H9 (cell line): ENCODE measurements at regions not wholly inside any gene's neighbourhood (a gene's known extent, or its start where the extent isn't known, plus 50 kb on each side); places are given as distances from the start of the nearest gene placed in this dataset.

ENCODE experiments used
- DNase-seq: peaks from one replicate; pipeline ENCODE4 v3.0.0-alpha.2; 2017
- H2AFZ ChIP-seq: one replicate; pipeline ENCODE4 v1.6.1; 2013; ENCODE audit warnings: mild to moderate bottlenecking, low read length, control low read depth, moderate library complexity
- H2AK5ac ChIP-seq: 2 replicates; pipeline ENCODE4 v1.6.1; 2013; ENCODE audit warnings: low read length, control low read depth, mixed read lengths; ENCODE audit not compliant: insufficient read length
- H2BK120ac ChIP-seq: one replicate; pipeline ENCODE4 v1.6.1; 2013; ENCODE audit warnings: low read depth, mild to moderate bottlenecking, low read length, control low read depth, inconsistent platforms; ENCODE audit not compliant: poor library complexity, severe bottlenecking
- H2BK12ac ChIP-seq: 2 replicates; pipeline ENCODE4 v1.6.1; 2013; ENCODE audit warnings: low read length, control low read depth, mixed read lengths, low read depth; ENCODE audit not compliant: insufficient read length
- H2BK15ac ChIP-seq: 2 replicates; pipeline ENCODE4 v1.6.1; 2013; ENCODE audit warnings: low read depth, low read length, control low read depth
- H2BK20ac ChIP-seq: one replicate; pipeline ENCODE4 v1.6.1; 2013; ENCODE audit warnings: low read depth, mild to moderate bottlenecking, low read length, control low read depth, inconsistent platforms; ENCODE audit not compliant: poor library complexity, severe bottlenecking
- H2BK5ac ChIP-seq: 2 replicates; pipeline ENCODE4 v1.6.1; 2013; ENCODE audit warnings: low read length, control low read depth, mixed read lengths; ENCODE audit not compliant: insufficient read length
- H3K14ac ChIP-seq: 2 replicates; pipeline ENCODE4 v1.6.1; 2013; ENCODE audit warnings: low read length, control low read depth; ENCODE audit not compliant: insufficient read depth
- H3K18ac ChIP-seq: 2 replicates; pipeline ENCODE4 v1.6.1; 2013; ENCODE audit warnings: low read depth, mild to moderate bottlenecking, mixed read lengths, low read length, control low read depth; ENCODE audit not compliant: insufficient read length
- H3K23ac ChIP-seq: 2 replicates; pipeline ENCODE4 v1.6.1; 2013; ENCODE audit warnings: low read length, control low read depth, mixed read lengths, low read depth; ENCODE audit not compliant: insufficient read length
- H3K23me2 ChIP-seq: 2 replicates; pipeline ENCODE4 v1.6.1; 2013; ENCODE audit warnings: low read depth, mild to moderate bottlenecking, mixed read lengths, low read length, control low read depth; ENCODE audit not compliant: insufficient read length, poor library complexity, severe bottlenecking
- H3K27ac ChIP-seq: 2 replicates; pipeline ENCODE4 v1.5.1; 2013; ENCODE audit warnings: low read length, control low read depth, mixed read lengths, low read depth; ENCODE audit not compliant: insufficient read length
- H3K27me3 ChIP-seq: 2 replicates; pipeline ENCODE4 v1.6.1; 2013; ENCODE audit warnings: low read length, control low read depth, inconsistent platforms; ENCODE audit not compliant: insufficient read depth
- H3K4ac ChIP-seq: 2 replicates; pipeline ENCODE4 v1.6.1; 2013; ENCODE audit warnings: low read depth, mild to moderate bottlenecking, control low read depth, inconsistent platforms, low read length, moderate library complexity
- H3K4me1 ChIP-seq: 2 replicates; pipeline ENCODE4 v1.6.1; 2013; ENCODE audit warnings: low read length, control low read depth, inconsistent platforms; ENCODE audit not compliant: insufficient read depth
- H3K4me2 ChIP-seq: 2 replicates; pipeline ENCODE4 v1.6.1; 2013; ENCODE audit warnings: low read length, control low read depth, mixed read lengths; ENCODE audit not compliant: insufficient read length, insufficient read depth
- H3K56ac ChIP-seq: 2 replicates; pipeline ENCODE4 v1.6.1; 2013; ENCODE audit warnings: low read depth, mild to moderate bottlenecking, mixed read lengths, low read length, control low read depth; ENCODE audit not compliant: insufficient read length
- H3K79me1 ChIP-seq: 2 replicates; pipeline ENCODE4 v1.6.1; 2013; ENCODE audit warnings: low read depth, mild to moderate bottlenecking, moderate library complexity, low read length, control low read depth, inconsistent platforms; ENCODE audit not compliant: insufficient read depth, poor library complexity, severe bottlenecking
- H3K79me2 ChIP-seq: 2 replicates; pipeline ENCODE4 v1.6.1; 2013; ENCODE audit warnings: low read length, control low read depth, inconsistent platforms; ENCODE audit not compliant: insufficient read depth
- H3K9ac ChIP-seq: 2 replicates; pipeline ENCODE4 v1.6.1; 2013; ENCODE audit warnings: low read length, control low read depth, mixed read lengths; ENCODE audit not compliant: insufficient read length; ENCODE audit errors: extremely low read depth
- H3K9me3 ChIP-seq: one replicate; pipeline ENCODE4 v1.6.1; 2013; ENCODE audit warnings: low read depth, low read length, inconsistent platforms; ENCODE audit not compliant: control insufficient read depth
- H3T11ph ChIP-seq: one replicate; pipeline ENCODE4 v1.6.1; 2013; ENCODE audit warnings: mild to moderate bottlenecking, low read length, control low read depth, inconsistent platforms
- H4K20me1 ChIP-seq: one replicate; pipeline ENCODE4 v1.6.1; 2013; ENCODE audit not compliant: control insufficient read depth, insufficient read length, insufficient read depth
- H4K5ac ChIP-seq: 2 replicates; pipeline ENCODE4 v1.6.1; 2013; ENCODE audit warnings: low read depth, mild to moderate bottlenecking, mixed read lengths, low read length, control low read depth; ENCODE audit not compliant: insufficient read length
- H4K8ac ChIP-seq: replicated peaks from 2 replicates; pipeline ENCODE4 v1.6.1; 2013; ENCODE audit warnings: low read length, control low read depth, mixed read lengths, low read depth; ENCODE audit not compliant: insufficient read length
- H4K91ac ChIP-seq: 2 replicates; pipeline ENCODE4 v1.6.1; 2013; ENCODE audit warnings: low read depth, mild to moderate bottlenecking, moderate library complexity, mixed read lengths, low read length, control low read depth; ENCODE audit not compliant: insufficient read length
- H3K27ac Mint-ChIP-seq, 3 experiments: 2 replicates in 2 of 3; 3 replicates in 1 of 3; pipeline ENCODE4 v1.8.0; 2020 to 2021; ENCODE audit warnings: mixed read lengths in 3 of 3, mild to moderate bottlenecking in 1 of 3, moderate library complexity in 1 of 3
- H3K27me3 Mint-ChIP-seq: 2 replicates; pipeline ENCODE4 v1.8.0; 2021; ENCODE audit warnings: low read depth, mild to moderate bottlenecking, moderate library complexity, mixed read lengths
- H3K36me3 Mint-ChIP-seq, 3 experiments: 2 replicates in 2 of 3; 3 replicates in 1 of 3; pipeline ENCODE4 v1.8.0; 2020 to 2021; ENCODE audit warnings: low read depth in 3 of 3, mixed read lengths in 3 of 3; ENCODE audit not compliant: insufficient read depth in 1 of 3
- H3K4me1 Mint-ChIP-seq, 2 experiments: 2 replicates each; pipeline ENCODE4 v1.8.0; 2020; ENCODE audit warnings: mixed read lengths in 2 of 2
- H3K4me3 Mint-ChIP-seq, 2 experiments: 2 replicates in 1 of 2; 3 replicates in 1 of 2; pipeline ENCODE4 v1.8.0; 2020 to 2021; ENCODE audit warnings: mild to moderate bottlenecking in 2 of 2, mixed read lengths in 2 of 2, moderate library complexity in 1 of 2
- H3K9me3 Mint-ChIP-seq, 2 experiments: 2 replicates in 1 of 2; 3 replicates in 1 of 2; pipeline ENCODE4 v1.8.0; 2020; ENCODE audit warnings: mild to moderate bottlenecking in 2 of 2, mixed read lengths in 2 of 2, moderate library complexity in 1 of 2
- CTCF ChIP-seq: fragments of 200-600 bp; sonication (generic); conservative IDR thresholded peaks from 3 replicates; pipeline ENCODE4 v1.8.0; 2021; ENCODE audit warnings: antibody characterized with exemption, mild to moderate bottlenecking
- WGBS: extraction: QIAGEN DNeasy Blood & Tissue Kit; methylation state at CpG from one replicate; pipeline ENCODE4 v1.1.7; 2013; ENCODE audit warnings: missing lambda C conversion rate, low lambda C conversion rate, mixed read lengths; ENCODE audit not compliant: insufficient read length; ENCODE audit errors: extremely low coverage; 5-methylcytosine and 5-hydroxymethylcytosine counted together

- no peak overlapping the region for H3K14ac ChIP-seq
- no peak overlapping the region for H2BK20ac ChIP-seq
- peak overlapping the region; percentile 32 for H2AFZ ChIP-seq
- no peak overlapping the region for H2BK120ac ChIP-seq
- Mint-ChIP-seq H3K36me3 (no peaks in the 10 kb centered on the region), H3K27me3 (no peaks in the 10 kb centered on the region), H3K27ac (no peak overlapping the region), H3K4me1 (no peaks in the 10 kb centered on the region), H3K9me3 (no peaks in the 10 kb centered on the region), H3K4me3 (no peak overlapping the region)
- no peaks in the 10 kb centered on the region for H3K4me1 ChIP-seq
- no peak overlapping the region for H2AK5ac ChIP-seq
- no peak overlapping the region for H3K27ac ChIP-seq
- H3K27me3 ChIP-seq: no peaks in the 10 kb centered on the region
- H3K56ac ChIP-seq: no peak overlapping the region
- no peaks in the 10 kb centered on the region for H3K9me3 ChIP-seq
- H3K4me2 ChIP-seq: no peak overlapping the region
- no peak overlapping the region for H3T11ph ChIP-seq
- H3K9ac ChIP-seq: no peak overlapping the region
- WGBS: no CpG with 5 or more reads among the region's 2 CpGs
- no peak overlapping the region for H2BK15ac ChIP-seq
- DNase-seq: no peak
- H4K91ac ChIP-seq: no peak overlapping the region
- H3K4ac ChIP-seq: no peak overlapping the region
- H4K8ac ChIP-seq: no peak overlapping the region
- H2BK5ac ChIP-seq: no peak overlapping the region
- no peak for TF ChIP-seq CTCF
- no peak overlapping the region for H3K23ac ChIP-seq
- H4K20me1 ChIP-seq: no peaks in the 10 kb centered on the region
- no peak overlapping the region for H4K5ac ChIP-seq
- no peaks in the 10 kb centered on the region for H3K79me2 ChIP-seq
- no peak overlapping the region for H2BK12ac ChIP-seq
- no peaks in the 10 kb centered on the region for H3K23me2 ChIP-seq
- no peaks in the 10 kb centered on the region for H3K79me1 ChIP-seq
- no peak overlapping the region for H3K18ac ChIP-seq
Measured at GRCh38 chr3:63199606-63200005, 78.5 kb upstream of the SYNPR start.
